ENCODE measurements at regions not wholly inside any gene's neighbourhood (a gene's known extent, or its start where the extent isn't known, plus 50 kb on each side); places are given as distances from the start of the nearest gene placed in this dataset.
"Not testable (repeated sequence)": the region's sequence is repeated elsewhere in the genome, so short reads cannot be mapped to it uniquely, and the experiment has no call there.

DNA sequence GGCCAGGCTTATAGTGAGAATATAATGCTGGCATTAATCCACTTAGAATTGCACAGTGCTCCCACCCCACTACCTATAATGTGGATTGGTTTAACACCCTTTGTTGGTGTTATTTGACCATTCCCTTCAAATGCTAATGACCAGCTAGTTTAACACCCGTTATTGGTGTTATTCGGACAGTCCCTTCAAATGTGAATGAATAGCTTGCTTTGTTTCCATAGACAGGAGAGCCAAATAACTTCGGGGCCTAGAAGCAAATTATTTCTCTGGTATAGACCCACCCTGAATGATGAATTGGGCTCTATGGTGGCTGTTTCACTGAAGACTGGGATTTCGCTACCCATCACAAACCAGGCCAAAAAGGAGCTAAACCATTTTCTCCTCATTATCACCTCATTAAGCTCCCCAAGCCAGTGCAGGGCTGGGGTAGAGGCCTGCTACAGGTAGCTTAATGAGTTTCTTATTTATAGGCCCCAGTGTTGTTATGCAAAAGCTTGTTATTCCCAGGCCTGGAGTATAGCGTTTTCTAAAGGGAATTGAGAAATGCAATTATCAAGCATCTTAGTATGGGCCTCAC is 494.1 kb upstream of the DPH6 start:
- Histone ChIP-seq H3K4me1 (ENCODE audit: low read depth, poor library complexity, severe bottlenecking) (no peaks in the 10 kb centered on the region), H3K27me3 (ENCODE audit: insufficient read depth, low read depth) (no peaks in the 10 kb centered on the region), H3K79me2 (ENCODE audit: insufficient read depth, low read depth) (no peaks in the 10 kb centered on the region), H3K9ac (no peak overlapping the region), H4K20me1 (ENCODE audit: insufficient read depth) (no peaks in the 10 kb centered on the region), H3K4me2 (no peak overlapping the region), H3K4me3 (IDR thresholded peaks at IDR 0.05; ENCODE audit: insufficient read depth, low read depth, low read length) (no peak overlapping the region), H3K36me3 (ENCODE audit: insufficient read depth) (no peaks in the 10 kb centered on the region), H2AFZ (ENCODE audit: low read depth) (no peak overlapping the region), H3K27ac (no peak overlapping the region)
- no peak for TF ChIP-seq CTCF (conservative IDR thresholded peaks at IDR 0.05; ENCODE audit: low read depth, low read length)

DNA sequence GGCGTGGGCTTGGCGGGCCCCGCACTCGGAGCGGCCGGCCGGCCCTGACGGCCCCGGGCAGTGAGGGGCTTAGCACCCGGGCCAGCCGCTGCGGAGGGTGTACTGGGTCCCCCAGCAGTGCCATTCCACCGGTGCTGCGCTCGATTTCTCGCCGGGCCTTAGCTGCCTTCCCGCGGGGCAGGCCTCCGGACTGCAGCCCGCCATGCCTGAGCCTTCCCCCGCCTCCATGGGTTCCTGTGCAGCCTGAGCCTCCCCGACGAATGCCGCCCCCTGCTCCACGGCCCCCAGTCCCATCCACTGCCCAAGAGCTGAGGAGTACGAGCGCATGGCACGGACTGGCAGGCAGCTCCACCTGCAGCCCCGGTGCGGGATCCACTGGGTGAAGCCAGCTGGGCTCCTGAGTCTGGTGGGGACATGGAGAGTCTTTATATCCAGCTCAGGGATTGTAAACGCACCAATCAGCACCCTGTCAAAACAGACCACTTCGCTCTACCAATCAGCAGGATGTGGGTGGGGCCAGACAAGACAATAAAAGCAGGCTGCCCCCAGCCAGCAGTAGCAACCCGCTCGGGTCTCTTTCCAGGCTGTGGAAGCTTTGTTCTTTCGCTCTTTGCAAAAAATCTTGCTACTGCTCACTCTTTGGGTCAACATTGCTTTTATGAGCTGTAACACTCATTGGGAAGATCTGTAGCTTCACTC is 501.2 kb upstream of the DPH6 start:
- not testable (repeated sequence) for H3K9ac ChIP-seq; H3K27me3 ChIP-seq (ENCODE audit: insufficient read depth, low read depth); H4K20me1 ChIP-seq (ENCODE audit: insufficient read depth); H3K4me1 ChIP-seq (ENCODE audit: low read depth, poor library complexity, severe bottlenecking); H3K4me2 ChIP-seq; H3K4me3 ChIP-seq (IDR thresholded peaks at IDR 0.05; ENCODE audit: insufficient read depth, low read depth, low read length); H2AFZ ChIP-seq (ENCODE audit: low read depth); H3K36me3 ChIP-seq (ENCODE audit: insufficient read depth); H3K79me2 ChIP-seq (ENCODE audit: insufficient read depth, low read depth); H3K27ac ChIP-seq

GRCh38 chr15:36050899-36051298 is 504.9 kb upstream of the DPH6 start:
- Histone ChIP-seq H2AFZ (ENCODE audit: low read depth) (no peak overlapping the region), H3K36me3 (ENCODE audit: insufficient read depth) (no peaks in the 10 kb centered on the region), H3K4me2 (no peak overlapping the region), H3K79me2 (ENCODE audit: insufficient read depth, low read depth) (no peaks in the 10 kb centered on the region), H3K4me3 (IDR thresholded peaks at IDR 0.05; ENCODE audit: insufficient read depth, low read depth, low read length) (no peak overlapping the region), H4K20me1 (ENCODE audit: insufficient read depth) (no peaks in the 10 kb centered on the region), H3K4me1 (ENCODE audit: low read depth, poor library complexity, severe bottlenecking) (no peaks in the 10 kb centered on the region), H3K27ac (no peak overlapping the region), H3K9ac (no peak overlapping the region), H3K27me3 (ENCODE audit: insufficient read depth, low read depth) (no peaks in the 10 kb centered on the region)
- no peak for TF ChIP-seq CTCF (conservative IDR thresholded peaks at IDR 0.05; ENCODE audit: low read depth, low read length)

DNA sequence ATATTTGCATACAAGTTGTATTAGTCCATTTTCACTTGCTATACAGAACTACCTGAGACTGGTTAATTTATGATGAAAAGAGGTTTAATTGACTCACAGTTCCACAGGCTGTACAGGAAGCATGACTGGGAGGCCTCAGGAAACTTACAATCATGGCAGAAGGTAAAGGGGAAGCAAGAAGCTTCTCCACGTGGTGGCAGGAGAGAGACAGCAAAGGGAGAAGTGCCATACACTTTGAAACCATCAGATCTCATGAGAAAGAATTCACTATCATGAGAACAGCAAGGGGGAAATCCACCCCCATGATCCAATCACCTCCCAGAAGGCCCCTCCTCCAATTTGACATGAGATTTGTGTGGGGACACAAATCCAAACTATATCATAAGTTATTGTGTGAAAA is 506.7 kb upstream of the DPH6 start:
- not testable (repeated sequence) for H3K9ac ChIP-seq; H3K36me3 ChIP-seq (ENCODE audit: insufficient read depth); H3K4me2 ChIP-seq; H3K79me2 ChIP-seq (ENCODE audit: insufficient read depth, low read depth); H3K4me1 ChIP-seq (ENCODE audit: low read depth, poor library complexity, severe bottlenecking); H3K4me3 ChIP-seq (IDR thresholded peaks at IDR 0.05; ENCODE audit: insufficient read depth, low read depth, low read length); H2AFZ ChIP-seq (ENCODE audit: low read depth); H4K20me1 ChIP-seq (ENCODE audit: insufficient read depth); H3K27ac ChIP-seq; H3K27me3 ChIP-seq (ENCODE audit: insufficient read depth, low read depth)

DNA sequence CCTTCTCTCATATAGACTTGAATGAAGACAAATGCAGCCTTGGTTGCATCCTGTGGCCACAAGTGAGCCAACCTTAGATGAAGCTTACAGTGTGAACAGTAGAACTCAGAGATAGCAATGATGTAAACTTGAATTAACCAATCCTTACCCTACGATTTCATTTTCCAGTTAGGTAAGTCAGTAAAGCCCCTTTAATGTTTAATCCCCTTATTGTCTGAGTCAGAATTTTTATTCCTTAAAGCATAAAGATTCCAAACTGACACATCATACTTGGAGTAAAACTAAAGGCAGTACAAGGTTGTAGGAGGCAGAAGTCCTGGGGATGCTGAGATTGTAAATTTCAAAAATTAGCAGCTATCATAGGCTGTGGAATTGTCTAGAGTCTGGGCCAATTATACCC is 507.8 kb upstream of the DPH6 start:
- Histone ChIP-seq H3K27ac (no peak overlapping the region), H3K36me3 (ENCODE audit: insufficient read depth) (no peaks in the 10 kb centered on the region), H2AFZ (ENCODE audit: low read depth) (no peak overlapping the region), H3K4me2 (no peak overlapping the region), H4K20me1 (ENCODE audit: insufficient read depth) (no peaks in the 10 kb centered on the region), H3K9ac (no peak overlapping the region), H3K4me1 (ENCODE audit: low read depth, poor library complexity, severe bottlenecking) (no peaks in the 10 kb centered on the region), H3K4me3 (IDR thresholded peaks at IDR 0.05; ENCODE audit: insufficient read depth, low read depth, low read length) (no peak overlapping the region), H3K79me2 (ENCODE audit: insufficient read depth, low read depth) (no peaks in the 10 kb centered on the region), H3K27me3 (ENCODE audit: insufficient read depth, low read depth) (no peaks in the 10 kb centered on the region)
- no peak for TF ChIP-seq CTCF (conservative IDR thresholded peaks at IDR 0.05; ENCODE audit: low read depth, low read length)

Measured in KMS-11 (cell line).